Embryonic facial prominence (tissue), 1 donor: ENCODE measurements at regions not wholly inside any gene's neighbourhood (a gene's known extent, or its start where the extent isn't known, plus 50 kb on each side); places are given as distances from the start of the nearest gene placed in this dataset.

ENCODE experiments used
- DNase-seq: peaks from one replicate; pipeline ENCODE4 v3.0.0-alpha.2; 2016; ENCODE audit errors: extremely low spot score

GRCh38 chr4:176631611-176632010 is 161.1 kb downstream of the VEGFC start:
- DNase-seq, result no peak
